Astrocyte (in vitro differentiated cells and primary cell): ENCODE measurements at regions not wholly inside any gene's neighbourhood (a gene's known extent, or its start where the extent isn't known, plus 50 kb on each side); places are given as distances from the start of the nearest gene placed in this dataset.
"Not testable (repeated sequence)": the region's sequence is repeated elsewhere in the genome, so short reads cannot be mapped to it uniquely, and the experiment has no call there.

Source experiments
- DNase-seq: peaks from one replicate; pipeline ENCODE4 v3.0.0-alpha.2; 2010; ENCODE audit warnings: low read depth
- FAIRE-seq: peaks from 2 replicates; lab custom pipeline; 2011; peaks lifted over from hg19 to GRCh38; lab: Jason Lieb, UNC
- H2AFZ ChIP-seq: 2 replicates; pipeline ENCODE4 v1.6.0; 2012; ENCODE audit warnings: low read depth, low read length, inconsistent platforms
- H3K27ac ChIP-seq: 2 replicates; pipeline ENCODE4 v1.5.1; 2011; ENCODE audit warnings: low read depth, low read length, inconsistent platforms
- H3K27me3 ChIP-seq: 2 replicates; pipeline ENCODE4 v1.6.0; 2011; ENCODE audit warnings: low read length, inconsistent platforms; ENCODE audit not compliant: insufficient read depth
- H3K36me3 ChIP-seq: 2 replicates; pipeline ENCODE4 v1.5.1; 2011; ENCODE audit warnings: low read length, inconsistent platforms; ENCODE audit not compliant: insufficient read depth
- H3K4me1 ChIP-seq: 2 replicates; pipeline ENCODE4 v1.5.1; 2011; ENCODE audit warnings: low read length, inconsistent platforms; ENCODE audit not compliant: insufficient read depth
- H3K4me2 ChIP-seq: 2 replicates; pipeline ENCODE4 v1.6.0; 2012; ENCODE audit warnings: low read length, inconsistent platforms
- H3K4me3 ChIP-seq: 2 replicates; pipeline ENCODE4 v1.5.1; 2011; ENCODE audit warnings: low read depth, mild to moderate bottlenecking, low read length, inconsistent platforms; ENCODE audit not compliant: insufficient read depth
- H3K79me2 ChIP-seq: 2 replicates; pipeline ENCODE4 v1.6.0; 2012; ENCODE audit warnings: mild to moderate bottlenecking, low read length, inconsistent platforms; ENCODE audit not compliant: insufficient read depth
- H3K9ac ChIP-seq: 2 replicates; pipeline ENCODE4 v1.6.0; 2012; ENCODE audit warnings: mild to moderate bottlenecking, low read length, inconsistent platforms
- H3K9me3 ChIP-seq: 2 replicates; pipeline ENCODE4 v1.5.1; 2012; ENCODE audit warnings: low read depth, mild to moderate bottlenecking, low read length, inconsistent platforms; ENCODE audit not compliant: insufficient read depth
- H4K20me1 ChIP-seq: 2 replicates; pipeline ENCODE4 v1.6.0; 2012; ENCODE audit warnings: low read length, inconsistent platforms; ENCODE audit not compliant: insufficient read depth
- H3K27ac Mint-ChIP-seq: one replicate; pipeline ENCODE4 v1.8.0; 2021; ENCODE audit warnings: mild to moderate bottlenecking, mixed read lengths; ENCODE audit not compliant: unreplicated experiment
- H3K27me3 Mint-ChIP-seq: one replicate; pipeline ENCODE4 v1.8.0; 2021; ENCODE audit warnings: low read depth, mixed read lengths; ENCODE audit not compliant: unreplicated experiment
- H3K36me3 Mint-ChIP-seq: one replicate; pipeline ENCODE4 v1.8.0; 2021; ENCODE audit warnings: low read depth, mixed read lengths; ENCODE audit not compliant: unreplicated experiment
- H3K4me1 Mint-ChIP-seq: one replicate; pipeline ENCODE4 v1.8.0; 2021; ENCODE audit warnings: low read depth, mixed read lengths; ENCODE audit not compliant: unreplicated experiment
- H3K4me3 Mint-ChIP-seq: one replicate; pipeline ENCODE4 v1.8.0; 2021; ENCODE audit warnings: mild to moderate bottlenecking, moderate library complexity, mixed read lengths; ENCODE audit not compliant: unreplicated experiment
- H3K9me3 Mint-ChIP-seq: one replicate; pipeline ENCODE4 v1.8.0; 2021; ENCODE audit warnings: mild to moderate bottlenecking, mixed read lengths; ENCODE audit not compliant: unreplicated experiment
- EZH2 ChIP-seq: IDR thresholded peaks from 2 replicates; pipeline ENCODE4 v1.6.1; 2012; ENCODE audit warnings: mild to moderate bottlenecking, low read length, inconsistent platforms; ENCODE audit not compliant: insufficient read depth
- TF ChIP-seq, protein P1 (sequence below): IDR thresholded peaks from 2 replicates; pipeline ENCODE4 v1.5.1; 2011; ENCODE audit warnings: low read depth, mild to moderate bottlenecking, inconsistent platforms, low read length, moderate library complexity; ENCODE audit not compliant: insufficient read depth

DNA sequence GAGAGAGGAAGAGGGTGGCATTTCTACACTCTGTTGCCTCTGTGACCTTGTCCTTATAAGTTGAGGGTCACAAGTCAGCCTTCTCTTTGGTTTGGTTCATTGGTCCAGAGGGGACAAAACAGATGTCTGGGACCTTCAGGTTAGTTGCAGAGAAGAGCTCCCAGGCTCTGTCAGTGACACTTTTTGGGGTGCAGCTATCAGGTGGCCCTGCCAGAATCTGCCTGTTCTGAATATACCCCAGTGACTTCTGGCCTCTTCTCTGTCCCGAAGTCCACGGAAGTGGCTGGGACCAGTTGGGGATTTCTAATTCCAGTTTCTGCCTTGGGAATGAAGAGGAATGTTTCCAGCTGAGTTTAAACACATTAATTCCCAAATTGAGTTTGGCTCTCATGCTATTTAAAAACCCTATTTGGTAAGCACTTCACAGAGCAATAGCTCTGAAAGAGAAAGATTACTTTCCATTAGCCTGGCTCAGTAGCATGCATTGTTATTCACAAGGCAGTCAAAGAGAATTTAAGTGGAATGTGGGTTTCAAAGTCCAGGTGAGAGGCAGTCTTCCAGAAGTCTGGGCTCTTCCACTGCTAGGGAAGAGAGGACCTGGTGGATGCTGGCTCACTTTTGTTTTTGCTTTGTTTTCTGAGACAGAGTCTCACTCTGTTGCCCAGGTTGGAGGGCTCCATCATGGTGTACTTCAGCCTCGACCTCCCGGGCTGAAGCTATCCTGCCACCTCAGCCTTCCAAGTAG is 237.8 kb upstream of the GALNT17 start:
- no peaks in the 10 kb centered on the region for H4K20me1 ChIP-seq
- no peaks in the 10 kb centered on the region for H3K79me2 ChIP-seq
- Mint-ChIP-seq H3K4me3 (no peak overlapping the region), H3K36me3 (no peaks in the 10 kb centered on the region), H3K4me1 (no peaks in the 10 kb centered on the region), H3K27ac (no peak overlapping the region), H3K9me3 (no peaks in the 10 kb centered on the region), H3K27me3 (peaks cover 8% of the 10 kb centered on the region)
- TF ChIP-seq, protein P1, sequence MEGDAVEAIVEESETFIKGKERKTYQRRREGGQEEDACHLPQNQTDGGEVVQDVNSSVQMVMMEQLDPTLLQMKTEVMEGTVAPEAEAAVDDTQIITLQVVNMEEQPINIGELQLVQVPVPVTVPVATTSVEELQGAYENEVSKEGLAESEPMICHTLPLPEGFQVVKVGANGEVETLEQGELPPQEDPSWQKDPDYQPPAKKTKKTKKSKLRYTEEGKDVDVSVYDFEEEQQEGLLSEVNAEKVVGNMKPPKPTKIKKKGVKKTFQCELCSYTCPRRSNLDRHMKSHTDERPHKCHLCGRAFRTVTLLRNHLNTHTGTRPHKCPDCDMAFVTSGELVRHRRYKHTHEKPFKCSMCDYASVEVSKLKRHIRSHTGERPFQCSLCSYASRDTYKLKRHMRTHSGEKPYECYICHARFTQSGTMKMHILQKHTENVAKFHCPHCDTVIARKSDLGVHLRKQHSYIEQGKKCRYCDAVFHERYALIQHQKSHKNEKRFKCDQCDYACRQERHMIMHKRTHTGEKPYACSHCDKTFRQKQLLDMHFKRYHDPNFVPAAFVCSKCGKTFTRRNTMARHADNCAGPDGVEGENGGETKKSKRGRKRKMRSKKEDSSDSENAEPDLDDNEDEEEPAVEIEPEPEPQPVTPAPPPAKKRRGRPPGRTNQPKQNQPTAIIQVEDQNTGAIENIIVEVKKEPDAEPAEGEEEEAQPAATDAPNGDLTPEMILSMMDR: no peak
- no peak for TF ChIP-seq EZH2
- H3K4me1 ChIP-seq: no peaks in the 10 kb centered on the region
- H3K36me3 ChIP-seq: no peaks in the 10 kb centered on the region
- FAIRE-seq (no peak), DNase-seq (no peak)
- H3K4me3 ChIP-seq: no peak overlapping the region
- H3K9me3 ChIP-seq: no peaks in the 10 kb centered on the region
- H2AFZ ChIP-seq: no peak overlapping the region
- H3K27ac ChIP-seq: no peak overlapping the region
- H3K27me3 ChIP-seq: no peaks in the 10 kb centered on the region
- no peak overlapping the region for H3K9ac ChIP-seq
- H3K4me2 ChIP-seq: no peak overlapping the region

DNA sequence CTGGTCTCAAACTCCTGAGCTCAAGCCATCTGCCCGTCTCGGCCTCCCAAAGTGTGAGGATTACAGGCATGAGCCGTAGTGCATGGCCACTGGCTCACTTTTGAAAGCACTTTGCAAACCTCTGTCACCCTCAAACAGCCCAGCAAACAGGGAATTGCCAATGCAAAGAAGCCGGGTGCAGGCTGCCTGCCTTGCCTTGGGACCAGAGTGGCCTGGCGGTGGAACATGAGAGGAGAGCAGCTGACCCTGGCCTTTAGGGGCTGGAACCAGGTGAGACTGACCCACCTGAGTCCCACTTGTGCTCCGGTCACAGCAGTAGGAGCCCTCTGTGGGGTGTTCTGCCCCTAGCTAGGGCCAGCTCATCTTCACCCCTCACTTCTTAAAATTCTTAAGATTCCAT is 237.1 kb upstream of the GALNT17 start:
- no peaks in the 10 kb centered on the region for H3K36me3 Mint-ChIP-seq
- Histone ChIP-seq H3K4me2 (no peak overlapping the region), H2AFZ (no peak overlapping the region), H3K4me1 (no peaks in the 10 kb centered on the region), H4K20me1 (no peaks in the 10 kb centered on the region), H3K27me3 (no peaks in the 10 kb centered on the region), H3K4me3 (no peak overlapping the region), H3K9me3 (no peaks in the 10 kb centered on the region), H3K27ac (no peak overlapping the region), H3K9ac (no peak overlapping the region), H3K36me3 (no peaks in the 10 kb centered on the region), H3K79me2 (no peaks in the 10 kb centered on the region)
- H3K4me1 Mint-ChIP-seq: no peaks in the 10 kb centered on the region
- no peak overlapping the region for H3K4me3 Mint-ChIP-seq
- H3K27ac Mint-ChIP-seq: no peak overlapping the region
- no peak for FAIRE-seq
- peaks cover 8% of the 10 kb centered on the region for H3K27me3 Mint-ChIP-seq
- no peaks in the 10 kb centered on the region for H3K9me3 Mint-ChIP-seq
- no peak for DNase-seq
- TF ChIP-seq, protein P1: no peak
- TF ChIP-seq EZH2: no peak

DNA sequence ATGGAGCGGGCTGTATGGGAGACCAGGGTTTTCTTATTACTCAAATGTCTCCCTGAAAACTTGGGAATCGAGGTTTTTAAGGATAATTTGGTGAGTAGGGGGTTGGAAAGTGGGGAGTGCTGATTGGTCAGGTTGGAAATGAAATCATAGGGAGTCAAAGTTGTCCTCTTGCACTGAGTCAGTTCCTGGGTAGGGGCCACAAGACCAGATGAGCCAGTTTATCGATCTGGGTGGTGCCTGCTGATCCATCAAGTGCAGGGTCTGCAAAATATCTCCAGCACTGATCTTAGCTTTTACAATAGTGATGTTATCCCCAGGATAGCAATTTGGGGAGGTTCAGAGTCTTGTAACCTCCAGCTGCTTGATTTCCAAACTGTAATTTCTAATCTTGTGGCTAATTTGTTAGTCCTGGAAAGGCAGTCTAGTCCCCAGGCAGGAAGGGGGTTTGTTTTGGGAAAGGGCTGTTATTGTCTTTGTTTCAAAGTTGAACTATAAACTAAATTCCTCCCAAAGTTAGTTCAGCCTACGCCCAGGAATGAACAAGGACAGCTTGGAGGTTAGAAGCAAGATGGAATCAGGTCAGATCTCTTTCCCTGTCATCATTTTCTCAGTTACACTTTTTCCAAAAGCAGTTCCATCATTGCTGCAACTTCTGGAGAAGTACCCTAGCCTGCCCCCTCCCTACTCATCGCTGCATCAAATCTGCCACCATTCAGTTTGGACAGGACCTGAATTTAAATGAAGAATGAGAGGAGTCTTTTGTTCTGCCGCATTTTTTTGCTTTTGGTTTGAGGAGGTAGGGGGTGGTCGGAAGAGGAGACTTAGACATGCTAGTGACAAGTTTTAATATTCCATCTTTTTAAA is 236.4 kb upstream of the GALNT17 start:
- H3K9me3 ChIP-seq, H3K4me2 ChIP-seq, H3K9me3 Mint-ChIP-seq, H3K36me3 ChIP-seq, DNase-seq, H3K4me3 Mint-ChIP-seq, H3K27me3 Mint-ChIP-seq, H3K27me3 ChIP-seq, H3K36me3 Mint-ChIP-seq, H3K4me1 ChIP-seq, H3K27ac Mint-ChIP-seq, H4K20me1 ChIP-seq, FAIRE-seq, H3K9ac ChIP-seq, H3K4me1 Mint-ChIP-seq, H3K27ac ChIP-seq, H3K4me3 ChIP-seq, H3K79me2 ChIP-seq, H2AFZ ChIP-seq: not testable (repeated sequence)
